CD14-positive monocyte (primary cell): ENCODE measurements at regions not wholly inside any gene's neighbourhood (a gene's known extent, or its start where the extent isn't known, plus 50 kb on each side); places are given as distances from the start of the nearest gene placed in this dataset.
A peak's percentile ranks its signal among the peaks of the same experiment; 100 is the strongest.

ENCODE experiments used
- DNase-seq, 3 donors: peaks; one replicate each; pipeline ENCODE4 v3.0.0-alpha.2; 2011 to 2022
- H2AFZ ChIP-seq: 2 replicates; pipeline ENCODE4 v1.6.0; 2012; ENCODE audit warnings: mild to moderate bottlenecking, low read depth, low read length, inconsistent platforms; ENCODE audit not compliant: insufficient read depth, poor library complexity, severe bottlenecking
- H3K27ac ChIP-seq, 2 donors: 1 replicate in 1 of 2; 2 replicates in 1 of 2; pipeline ENCODE4 v1.5.1; 2012 to 2013; ENCODE audit warnings: low read length in 2 of 2, control low read depth in 1 of 2, inconsistent platforms in 1 of 2, low read depth in 1 of 2, mild to moderate bottlenecking in 1 of 2
- H3K27me3 ChIP-seq, 2 donors: one replicate each; pipeline versions ENCODE4 v1.6.0 to v1.6.1; 2011 to 2013; ENCODE audit warnings: low read length in 2 of 2; ENCODE audit not compliant: control insufficient read depth in 2 of 2, insufficient read depth in 2 of 2
- H3K36me3 ChIP-seq, 2 donors: replicated peaks in 1 of 2; 1 replicate in 1 of 2; 2 replicates in 1 of 2; pipeline versions ENCODE4 v1.5.1 to v1.6.1; 2012 to 2013; ENCODE audit warnings: low read length in 2 of 2, control low read depth in 1 of 2, inconsistent platforms in 1 of 2, mild to moderate bottlenecking in 1 of 2; ENCODE audit not compliant: insufficient read depth in 2 of 2, control insufficient read depth in 1 of 2
- H3K4me1 ChIP-seq, 2 donors: 1 replicate in 1 of 2; 2 replicates in 1 of 2; pipeline versions ENCODE4 v1.5.1 to v1.6.1; 2012 to 2013; ENCODE audit warnings: low read length in 2 of 2, control low read depth in 1 of 2, inconsistent platforms in 1 of 2, mild to moderate bottlenecking in 1 of 2, moderate library complexity in 1 of 2; ENCODE audit not compliant: insufficient read depth in 2 of 2, control insufficient read depth in 1 of 2
- H3K4me2 ChIP-seq: replicated peaks from 2 replicates; pipeline ENCODE3; 2012; ENCODE audit warnings: low read length, moderate library complexity, mild to moderate bottlenecking; ENCODE audit not compliant: poor library complexity, severe bottlenecking; ENCODE audit errors: extremely low read depth
- H3K4me3 ChIP-seq, 3 experiments: fragments of 200-600 bp in 1 of 3; sonication (generic) in 1 of 3; replicated peaks in 1 of 3; 1 replicate in 2 of 3; 2 replicates in 1 of 3; pipeline ENCODE4 v1.5.1; 2011 to 2013; ENCODE audit warnings: low read length in 3 of 3, mild to moderate bottlenecking in 3 of 3, control low read depth in 2 of 3, low read depth in 2 of 3, inconsistent platforms in 1 of 3, moderate library complexity in 1 of 3
- H3K79me2 ChIP-seq: 2 replicates; pipeline ENCODE4 v1.6.0; 2012; ENCODE audit warnings: mild to moderate bottlenecking, control low read depth, inconsistent platforms, low read length, moderate library complexity; ENCODE audit not compliant: insufficient read depth
- H3K9ac ChIP-seq: 2 replicates; pipeline ENCODE4 v1.6.0; 2017; ENCODE audit warnings: low read length, mild to moderate bottlenecking; ENCODE audit not compliant: insufficient read depth, poor library complexity, severe bottlenecking
- H3K9me3 ChIP-seq, 2 donors: replicated peaks in 1 of 2; 1 replicate in 1 of 2; 2 replicates in 1 of 2; pipeline versions ENCODE4 v1.5.1 to v1.6.1; 2012 to 2013; ENCODE audit warnings: low read length in 2 of 2, control low read depth in 1 of 2; ENCODE audit not compliant: control insufficient read depth in 1 of 2, insufficient read depth in 1 of 2
- H4K20me1 ChIP-seq: 2 replicates; pipeline ENCODE4 v1.6.0; 2012; ENCODE audit warnings: mild to moderate bottlenecking, low read length, control low read depth, moderate library complexity; ENCODE audit not compliant: insufficient read depth
- H3K27ac Mint-ChIP-seq, 7 donors: one replicate each; pipeline ENCODE4 v1.8.0; 2020; ENCODE audit warnings: mild to moderate bottlenecking in 7 of 7, mixed read lengths in 7 of 7, moderate library complexity in 6 of 7, inconsistent platforms in 2 of 7
- H3K27me3 Mint-ChIP-seq, 3 donors: one replicate each; pipeline ENCODE4 v1.8.0; 2021 to 2022; ENCODE audit warnings: low read depth in 3 of 3, mild to moderate bottlenecking in 3 of 3, mixed read lengths in 3 of 3, moderate library complexity in 3 of 3, inconsistent platforms in 1 of 3
- H3K36me3 Mint-ChIP-seq, 2 donors: one replicate each; pipeline ENCODE4 v1.8.0; 2020; ENCODE audit warnings: mixed read lengths in 2 of 2, inconsistent platforms in 1 of 2, mild to moderate bottlenecking in 1 of 2
- H3K4me1 Mint-ChIP-seq: one replicate; pipeline ENCODE4 v1.8.0; 2020; ENCODE audit warnings: mild to moderate bottlenecking, mixed read lengths
- H3K4me3 Mint-ChIP-seq, 2 donors: one replicate each; pipeline ENCODE4 v1.8.0; 2020; ENCODE audit warnings: mild to moderate bottlenecking in 2 of 2, mixed read lengths in 2 of 2, moderate library complexity in 1 of 2
- H3K9me3 Mint-ChIP-seq, 7 donors: one replicate each; pipeline ENCODE4 v1.8.0; 2020 to 2022; ENCODE audit warnings: mixed read lengths in 7 of 7, mild to moderate bottlenecking in 6 of 7, moderate library complexity in 6 of 7, inconsistent platforms in 2 of 7
- WGBS: methylation state at CpG from one replicate; pipeline ENCODE4 v1.1.5; 2013; ENCODE audit warnings: missing lambda C conversion rate; ENCODE audit not compliant: insufficient coverage; 5-methylcytosine and 5-hydroxymethylcytosine counted together
- intact Hi-C, 2 donors: fragments of 100-400 bp; cut with micrococcal nuclease; formaldehyde crosslinking; loops; one replicate each; pipeline versions ENCODE4 v1.15.0 to v1.15.1; 2023
- TF ChIP-seq, protein P1 (sequence below): fragments of 200-600 bp; IDR thresholded peaks from one replicate; pipeline ENCODE4 v1.8.0; 2022; ENCODE audit warnings: antibody characterized with exemption, mild to moderate bottlenecking

DNA sequence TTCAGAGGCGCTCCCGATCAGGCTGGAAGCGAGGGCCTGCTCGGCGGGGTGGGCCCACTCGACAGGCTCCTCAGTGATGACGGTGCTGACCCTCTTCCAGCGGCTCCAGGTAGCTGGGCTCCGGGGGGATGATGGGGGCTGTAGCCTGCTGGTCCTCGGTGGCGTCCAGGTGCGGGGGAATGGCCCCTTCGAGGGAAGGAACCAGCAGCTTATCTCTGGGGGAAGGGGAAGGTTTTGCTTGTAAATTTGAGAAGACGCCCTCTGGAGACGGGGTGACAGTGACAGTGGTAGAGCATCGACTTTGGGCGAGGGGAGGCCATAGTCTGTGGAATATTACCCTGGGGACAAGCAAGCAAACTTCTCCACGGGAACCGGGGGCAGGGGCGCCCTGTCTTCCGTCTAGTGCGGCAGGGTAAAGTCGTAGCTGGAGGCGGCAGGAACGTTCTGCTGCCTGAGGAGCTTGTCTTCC, 891.9 kb upstream of the LRRTM1 start:
- WGBS, result 95% methylated on average over 20 of the region's 25 CpGs
- no peak overlapping the region for H3K9ac ChIP-seq
- H3K27ac ChIP-seq, result no peak overlapping the region
- H3K79me2 ChIP-seq, result no peaks in the 10 kb centered on the region
- peaks cover 60 to 64% of the 10 kb centered on the region in 2 donors for H3K9me3 ChIP-seq
- H3K27me3 ChIP-seq, result no peaks in the 10 kb centered on the region
- no peaks in the 10 kb centered on the region for H4K20me1 ChIP-seq
- Mint-ChIP-seq H3K27ac (no peak overlapping the region), H3K4me3 (no peak overlapping the region), H3K27me3 (no peaks in the 10 kb centered on the region), H3K4me1 (no peaks in the 10 kb centered on the region), H3K36me3 (no peaks in the 10 kb centered on the region), H3K9me3 (peaks cover 20 to 32% (median 23%) of the 10 kb centered on the region in 7 donors)
- H3K36me3 ChIP-seq, result no peaks in the 10 kb centered on the region
- no peaks in the 10 kb centered on the region for H3K4me1 ChIP-seq
- TF ChIP-seq, protein P1, sequence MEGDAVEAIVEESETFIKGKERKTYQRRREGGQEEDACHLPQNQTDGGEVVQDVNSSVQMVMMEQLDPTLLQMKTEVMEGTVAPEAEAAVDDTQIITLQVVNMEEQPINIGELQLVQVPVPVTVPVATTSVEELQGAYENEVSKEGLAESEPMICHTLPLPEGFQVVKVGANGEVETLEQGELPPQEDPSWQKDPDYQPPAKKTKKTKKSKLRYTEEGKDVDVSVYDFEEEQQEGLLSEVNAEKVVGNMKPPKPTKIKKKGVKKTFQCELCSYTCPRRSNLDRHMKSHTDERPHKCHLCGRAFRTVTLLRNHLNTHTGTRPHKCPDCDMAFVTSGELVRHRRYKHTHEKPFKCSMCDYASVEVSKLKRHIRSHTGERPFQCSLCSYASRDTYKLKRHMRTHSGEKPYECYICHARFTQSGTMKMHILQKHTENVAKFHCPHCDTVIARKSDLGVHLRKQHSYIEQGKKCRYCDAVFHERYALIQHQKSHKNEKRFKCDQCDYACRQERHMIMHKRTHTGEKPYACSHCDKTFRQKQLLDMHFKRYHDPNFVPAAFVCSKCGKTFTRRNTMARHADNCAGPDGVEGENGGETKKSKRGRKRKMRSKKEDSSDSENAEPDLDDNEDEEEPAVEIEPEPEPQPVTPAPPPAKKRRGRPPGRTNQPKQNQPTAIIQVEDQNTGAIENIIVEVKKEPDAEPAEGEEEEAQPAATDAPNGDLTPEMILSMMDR, result no peak
- H3K4me3 ChIP-seq, result no peak overlapping the region
- intact Hi-C loops, result no loop called here
- H2AFZ ChIP-seq, result no peak overlapping the region
- no peak for DNase-seq
- H3K4me2 ChIP-seq, result no peak overlapping the region

DNA sequence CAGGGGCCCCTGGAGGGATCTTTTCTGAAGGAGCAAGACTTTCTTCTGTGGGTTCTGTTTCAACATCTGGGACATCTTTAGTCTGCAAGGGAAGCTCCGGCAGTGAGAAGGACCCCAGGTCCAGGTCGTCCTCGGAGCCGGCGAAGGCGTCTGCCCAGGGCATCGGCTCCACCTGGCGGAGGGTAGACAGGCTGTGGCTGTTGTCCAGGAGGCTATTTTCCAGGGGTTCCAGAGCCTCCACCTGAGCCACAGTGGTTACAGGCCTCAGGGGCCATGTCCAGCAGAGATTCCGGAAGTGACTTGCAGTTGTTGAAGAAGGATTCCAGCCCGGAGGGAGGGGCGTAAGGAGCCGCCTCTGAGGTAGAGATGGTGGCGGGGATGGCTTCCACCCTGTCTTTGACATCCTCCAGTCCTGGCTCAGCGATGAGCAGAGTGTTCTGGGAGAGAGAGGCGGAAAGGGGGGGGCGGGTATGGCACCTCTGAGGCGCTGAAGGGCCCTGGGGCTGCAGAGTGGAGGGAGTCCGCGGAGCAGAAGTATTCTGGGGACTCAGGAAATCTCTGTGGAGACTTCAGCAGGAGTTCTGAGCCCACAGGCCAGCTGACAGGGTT, 891.3 kb upstream of the LRRTM1 start:
- Mint-ChIP-seq H3K36me3 (no peaks in the 10 kb centered on the region), H3K4me1 (no peaks in the 10 kb centered on the region), H3K27ac (peak overlapping the region in 1 of 7 donors; percentile 21), H3K27me3 (no peaks in the 10 kb centered on the region), H3K9me3 (peaks cover 20 to 32% (median 23%) of the 10 kb centered on the region in 7 donors), H3K4me3 (no peak overlapping the region)
- Histone ChIP-seq H3K79me2 (no peaks in the 10 kb centered on the region), H3K36me3 (no peaks in the 10 kb centered on the region), H3K27ac (no peak overlapping the region), H3K9me3 (peaks cover 60 to 64% of the 10 kb centered on the region in 2 donors), H4K20me1 (no peaks in the 10 kb centered on the region), H3K27me3 (no peaks in the 10 kb centered on the region), H2AFZ (no peak overlapping the region), H3K9ac (no peak overlapping the region), H3K4me1 (no peaks in the 10 kb centered on the region), H3K4me3 (no peak overlapping the region), H3K4me2 (no peak overlapping the region)
- intact Hi-C loops, result no loop called here
- no peak for DNase-seq
- 94% methylated on average over 19 of the region's 19 CpGs for WGBS
- TF ChIP-seq, protein P1, result no peak
